ENCODE measurements at regions not wholly inside any gene's neighbourhood (a gene's known extent, or its start where the extent isn't known, plus 50 kb on each side); places are given as distances from the start of the nearest gene placed in this dataset.

GRCh38 chr12:92049403-92049802 is 96.2 kb downstream of the BTG1 start:
- no peak for DNase-seq (ENCODE audit: low read depth)
- no peak overlapping the region for H3K4me3 ChIP-seq (ENCODE audit: low read depth, low read length)
- H3K36me3 ChIP-seq (ENCODE audit: control insufficient read depth, insufficient read depth, low read length), result no peaks in the 10 kb centered on the region
- TF ChIP-seq CTCF (IDR thresholded peaks at IDR 0.05; ENCODE audit: insufficient read depth, low read length, poor library complexity, severe bottlenecking), result no peak
- H3K27me3 ChIP-seq (ENCODE audit: control insufficient read depth, insufficient read depth, low read length), result no peaks in the 10 kb centered on the region

- H3K27me3 ChIP-seq (ENCODE audit: control insufficient read depth, insufficient read depth, low read length), result no peaks in the 10 kb centered on the region
- H3K36me3 ChIP-seq (ENCODE audit: control insufficient read depth, insufficient read depth, low read length), result no peaks in the 10 kb centered on the region
- DNase-seq (ENCODE audit: low read depth), result no peak
- H3K4me3 ChIP-seq (ENCODE audit: low read depth, low read length), result no peak overlapping the region
- TF ChIP-seq CTCF (IDR thresholded peaks at IDR 0.05; ENCODE audit: insufficient read depth, low read length, poor library complexity, severe bottlenecking), result no peak
Measured at GRCh38 chr12:92047393-92047826, 98.2 kb downstream of the BTG1 start.

- H3K4me3 ChIP-seq (ENCODE audit: low read depth, low read length), result no peak overlapping the region
- no peaks in the 10 kb centered on the region for H3K27me3 ChIP-seq (ENCODE audit: control insufficient read depth, insufficient read depth, low read length)
- H3K36me3 ChIP-seq (ENCODE audit: control insufficient read depth, insufficient read depth, low read length), result no peaks in the 10 kb centered on the region
- TF ChIP-seq CTCF (IDR thresholded peaks at IDR 0.05; ENCODE audit: insufficient read depth, low read length, poor library complexity, severe bottlenecking), result no peak
- DNase-seq (ENCODE audit: low read depth), result no peak
Measured at GRCh38 chr12:92046557-92047392, 98.9 kb downstream of the BTG1 start.

- H3K4me3 ChIP-seq (ENCODE audit: low read depth, low read length), result no peak overlapping the region
- no peak for TF ChIP-seq CTCF (IDR thresholded peaks at IDR 0.05; ENCODE audit: insufficient read depth, low read length, poor library complexity, severe bottlenecking)
Measured at GRCh38 chr12:92045852-92046251, 99.8 kb downstream of the BTG1 start.

GRCh38 chr12:92044435-92044834 is 101.2 kb downstream of the BTG1 start:
- no peak overlapping the region for H3K4me3 ChIP-seq (ENCODE audit: low read depth, low read length)
- H3K27me3 ChIP-seq (ENCODE audit: control insufficient read depth, insufficient read depth, low read length), result no peaks in the 10 kb centered on the region
- TF ChIP-seq CTCF (IDR thresholded peaks at IDR 0.05; ENCODE audit: insufficient read depth, low read length, poor library complexity, severe bottlenecking), result no peak
- no peaks in the 10 kb centered on the region for H3K36me3 ChIP-seq (ENCODE audit: control insufficient read depth, insufficient read depth, low read length)
- DNase-seq (ENCODE audit: low read depth), result no peak

More at GRCh38 chr12:92045852-92046251, 99.8 kb downstream of the BTG1 start:
- H3K36me3 ChIP-seq (ENCODE audit: control insufficient read depth, insufficient read depth, low read length), result no peaks in the 10 kb centered on the region
- no peak for DNase-seq (ENCODE audit: low read depth)
- H3K27me3 ChIP-seq (ENCODE audit: control insufficient read depth, insufficient read depth, low read length), result no peaks in the 10 kb centered on the region
